Liver (tissue), 3 donors: ENCODE measurements at regions not wholly inside any gene's neighbourhood (a gene's known extent, or its start where the extent isn't known, plus 50 kb on each side); places are given as distances from the start of the nearest gene placed in this dataset.

Experiments
- SP1 ChIP-seq: IDR thresholded peaks from 2 replicates; pipeline ENCODE4 v1.6.1; 2018; ENCODE audit warnings: antibody characterized with exemption, mild to moderate bottlenecking
- TAF1 ChIP-seq: conservative IDR thresholded peaks from 2 replicates; pipeline ENCODE4 v1.6.1; 2016; ENCODE audit warnings: antibody characterized with exemption, mild to moderate bottlenecking
- YY1 ChIP-seq: IDR thresholded peaks from 2 replicates; pipeline ENCODE4 v1.6.1; 2016; ENCODE audit warnings: antibody characterized with exemption, mild to moderate bottlenecking
- TF ChIP-seq, protein P1 (sequence below): fragments of 150-350 bp; IDR thresholded peaks from 2 replicates; pipeline ENCODE4 v1.5.1; 2017; ENCODE audit warnings: improper control_type of control experiment, low read depth, low read length; ENCODE audit not compliant: missing input control
- TF ChIP-seq, protein P2 (sequence below): IDR thresholded peaks from 2 replicates; pipeline ENCODE4 v1.6.1; 2016; ENCODE audit warnings: antibody characterized with exemption
- donor health status: healthy.
- donor health status: healthy.

DNA sequence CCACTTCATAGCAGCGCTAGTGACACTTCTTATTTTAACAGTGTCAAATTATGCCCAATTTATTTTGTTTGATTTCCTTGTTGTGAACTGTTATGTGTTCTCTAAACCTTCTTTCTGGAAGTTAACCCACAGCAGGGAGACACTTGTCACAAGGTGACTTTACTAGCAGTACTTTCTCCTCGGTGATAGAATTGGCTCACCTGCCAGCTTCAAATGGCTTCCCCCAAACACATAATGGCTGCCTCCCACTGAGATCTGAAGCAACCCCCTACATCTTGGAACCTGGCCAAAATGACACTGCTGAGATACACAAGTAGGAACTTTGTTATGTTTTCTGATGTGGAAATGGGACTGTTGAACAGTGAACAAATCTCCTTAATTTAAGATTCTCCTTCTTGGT is 238.8 kb upstream of the DPH6 start:
- TF ChIP-seq SP1 (no peak), YY1 (no peak), TAF1 (no peak)
- TF ChIP-seq, protein P1, sequence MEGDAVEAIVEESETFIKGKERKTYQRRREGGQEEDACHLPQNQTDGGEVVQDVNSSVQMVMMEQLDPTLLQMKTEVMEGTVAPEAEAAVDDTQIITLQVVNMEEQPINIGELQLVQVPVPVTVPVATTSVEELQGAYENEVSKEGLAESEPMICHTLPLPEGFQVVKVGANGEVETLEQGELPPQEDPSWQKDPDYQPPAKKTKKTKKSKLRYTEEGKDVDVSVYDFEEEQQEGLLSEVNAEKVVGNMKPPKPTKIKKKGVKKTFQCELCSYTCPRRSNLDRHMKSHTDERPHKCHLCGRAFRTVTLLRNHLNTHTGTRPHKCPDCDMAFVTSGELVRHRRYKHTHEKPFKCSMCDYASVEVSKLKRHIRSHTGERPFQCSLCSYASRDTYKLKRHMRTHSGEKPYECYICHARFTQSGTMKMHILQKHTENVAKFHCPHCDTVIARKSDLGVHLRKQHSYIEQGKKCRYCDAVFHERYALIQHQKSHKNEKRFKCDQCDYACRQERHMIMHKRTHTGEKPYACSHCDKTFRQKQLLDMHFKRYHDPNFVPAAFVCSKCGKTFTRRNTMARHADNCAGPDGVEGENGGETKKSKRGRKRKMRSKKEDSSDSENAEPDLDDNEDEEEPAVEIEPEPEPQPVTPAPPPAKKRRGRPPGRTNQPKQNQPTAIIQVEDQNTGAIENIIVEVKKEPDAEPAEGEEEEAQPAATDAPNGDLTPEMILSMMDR, result no peak
- TF ChIP-seq, protein P2, sequence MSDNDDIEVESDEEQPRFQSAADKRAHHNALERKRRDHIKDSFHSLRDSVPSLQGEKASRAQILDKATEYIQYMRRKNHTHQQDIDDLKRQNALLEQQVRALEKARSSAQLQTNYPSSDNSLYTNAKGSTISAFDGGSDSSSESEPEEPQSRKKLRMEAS, result no peak
